Panc1 (cell line): ENCODE measurements at regions not wholly inside any gene's neighbourhood (a gene's known extent, or its start where the extent isn't known, plus 50 kb on each side); places are given as distances from the start of the nearest gene placed in this dataset.

Experiments used
- ATAC-seq: fragments of 200-7000 bp; cut with Tn5 transposase; 2 replicates; pipeline ENCODE4 v1.9.1; 2020; ENCODE audit warnings: mild to moderate bottlenecking, moderate library complexity
- BruUV-seq: library from RNA; stranded (reverse); fragments of 400-500 nt; replicated peaks from 2 replicates; lab custom pipeline; 2021; lab: Mats Ljungman, UMichigan
- CTCF ChIA-PET: fragments of 300-600 bp; sonication (Branson Sonifier 250); formaldehyde crosslinking; loops from one replicate; lab custom pipeline; 2022; ENCODE audit warnings: antibody characterized with exemption; lab: Charles Lee
- POLR2A ChIA-PET: fragments of 300-600 bp; sonication (Branson Sonifier 250); formaldehyde crosslinking; loops from one replicate; lab custom pipeline; 2022; ENCODE audit warnings: antibody characterized with exemption; lab: Charles Lee
- DNase-seq: peaks from one replicate; pipeline ENCODE4 v3.0.0-alpha.2; 2010; ENCODE audit warnings: low read depth, low spot score
- H3K27ac ChIP-seq: 2 replicates; pipeline ENCODE4 v1.5.1; 2011; ENCODE audit warnings: mild to moderate bottlenecking, low read length, inconsistent platforms
- H3K27me3 ChIP-seq: fragments of 200-500 bp; sonication (Bioruptor generic); 2 replicates; pipeline ENCODE4 v1.6.0; 2014; ENCODE audit warnings: low read length, inconsistent platforms; ENCODE audit not compliant: control insufficient read depth, insufficient read depth
- H3K36me3 ChIP-seq: fragments of 200-500 bp; sonication (Bioruptor generic); 2 replicates; pipeline ENCODE4 v1.5.1; 2014; ENCODE audit warnings: inconsistent platforms, mild to moderate bottlenecking, low read length, moderate library complexity; ENCODE audit not compliant: control insufficient read depth, insufficient read depth
- H3K4me1 ChIP-seq: 2 replicates; pipeline ENCODE4 v1.5.1; 2011; ENCODE audit warnings: inconsistent platforms, mild to moderate bottlenecking, low read length, moderate library complexity; ENCODE audit not compliant: control insufficient read depth, insufficient read depth
- H3K4me3 ChIP-seq, 2 experiments: 2 replicates each; pipeline ENCODE4 v1.5.1; 2011 to 2012; ENCODE audit warnings: low read depth in 2 of 2, low read length in 2 of 2, mild to moderate bottlenecking in 2 of 2, inconsistent platforms in 1 of 2, moderate library complexity in 1 of 2
- H3K9me3 ChIP-seq: fragments of 200-500 bp; sonication (Bioruptor generic); 2 replicates; pipeline ENCODE4 v1.5.1; 2014; ENCODE audit warnings: low read depth, mild to moderate bottlenecking, inconsistent platforms, low read length, moderate library complexity; ENCODE audit not compliant: control insufficient read depth, insufficient read depth
- CTCF ChIP-seq: fragments of 450-650 bp; IDR thresholded peaks from 2 replicates; pipeline ENCODE4 v1.5.1; 2017; ENCODE audit warnings: mild to moderate bottlenecking
- POLR2AphosphoS5 ChIP-seq: IDR thresholded peaks from 2 replicates; pipeline ENCODE4 v1.6.1; 2012; ENCODE audit warnings: mild to moderate bottlenecking, low read depth, low read length, moderate library complexity
- REST ChIP-seq, 2 experiments: IDR thresholded peaks; 2 replicates each; pipeline ENCODE4 v1.6.1; 2011 to 2012; ENCODE audit warnings: low read depth in 2 of 2, control low read depth in 1 of 2, low read length in 1 of 2, mild to moderate bottlenecking in 1 of 2, moderate library complexity in 1 of 2; ENCODE audit not compliant: insufficient read depth in 1 of 2
- SIN3A ChIP-seq: IDR thresholded peaks from 2 replicates; pipeline ENCODE4 v1.6.1; 2012; ENCODE audit warnings: low read depth, mild to moderate bottlenecking, low read length, moderate library complexity, borderline replicate concordance; ENCODE audit not compliant: insufficient read depth
- TCF7L2 ChIP-seq: IDR thresholded peaks from 2 replicates; pipeline ENCODE4 v1.6.1; 2011; ENCODE audit warnings: mild to moderate bottlenecking, low read depth, low read length, inconsistent platforms
- in situ Hi-C: cut with HindIII; loops from 2 replicates; pipeline ENCODE4 v1.10.0; 2016; ENCODE audit warnings: low sequenced_read_pairs, low pct_unique_long_range_greater_than_20kb
- intact Hi-C: fragments of 100-400 bp; cut with micrococcal nuclease; formaldehyde crosslinking; loops from one replicate; pipeline ENCODE4 v1.10.0; 2022; ENCODE audit not compliant: unreplicated experiment

- POLR2A ChIA-PET = no interaction called here
- DNase-seq = no peak
- CTCF ChIA-PET = interaction anchor here (0.7 kb wide), 1 partner anchor 217 kb away, joined by 4 read pairs; no protein-coding TSS in a partner anchor
- peaks cover 12% of the 10 kb centered on the region for H3K9me3 ChIP-seq
- in situ Hi-C loops (no loop called here), intact Hi-C loops (no loop called here)
- no peaks in the 10 kb centered on the region for H3K4me1 ChIP-seq
- H3K27me3 ChIP-seq = peaks cover 30% of the 10 kb centered on the region
- BruUV-seq = no TSS peak
- H3K36me3 ChIP-seq = no peaks in the 10 kb centered on the region
- H3K27ac ChIP-seq = no peak overlapping the region
- TF ChIP-seq TCF7L2 (no peak), REST (IDR thresholded peaks at IDR 0.05; ENCODE audit: insufficient read depth in 1 of 2, low read depth in 2 of 2, low read length in 1 of 2) (no peak), SIN3A (no peak), POLR2AphosphoS5 (no peak), CTCF (no peak)
- ATAC-seq = no peak
- H3K4me3 ChIP-seq = no peak overlapping the region
Measured at GRCh38 chr2:11060376-11061169, 94.7 kb upstream of the SLC66A3 start.

- in situ Hi-C loops = no loop called here
- Histone ChIP-seq H3K36me3 (no peaks in the 10 kb centered on the region), H3K4me3 (no peak overlapping the region), H3K27ac (no peak overlapping the region), H3K9me3 (peaks cover 11% of the 10 kb centered on the region), H3K4me1 (no peaks in the 10 kb centered on the region), H3K27me3 (peaks cover 13% of the 10 kb centered on the region)
- TF ChIP-seq SIN3A (no peak), CTCF (no peak), REST (IDR thresholded peaks at IDR 0.05; ENCODE audit: insufficient read depth in 1 of 2, low read depth in 2 of 2, low read length in 1 of 2) (no peak), TCF7L2 (no peak), POLR2AphosphoS5 (no peak)
- CTCF ChIA-PET = no interaction called here
- DNase-seq (no peak), ATAC-seq (no peak)
- intact Hi-C loops = no loop called here
- POLR2A ChIA-PET = no interaction called here
- BruUV-seq = no TSS peak
Measured at GRCh38 chr2:11065833-11066485, 89.3 kb upstream of the SLC66A3 start.
